KMS-11 (cell line): ENCODE measurements at regions not wholly inside any gene's neighbourhood (a gene's known extent, or its start where the extent isn't known, plus 50 kb on each side); places are given as distances from the start of the nearest gene placed in this dataset.

ENCODE experiments used
- H2AFZ ChIP-seq: fragments of 200-600 bp; sonication (generic); 2 replicates; pipeline ENCODE4 v1.6.1; 2016; ENCODE audit warnings: antibody characterized with exemption, mixed run types, low read depth
- H3K27ac ChIP-seq: fragments of 200-600 bp; sonication (generic); 2 replicates; pipeline ENCODE4 v1.6.1; 2016; ENCODE audit warnings: mild to moderate bottlenecking, mixed run types
- H3K27me3 ChIP-seq: fragments of 200-600 bp; sonication (generic); 2 replicates; pipeline ENCODE4 v1.6.1; 2017; ENCODE audit warnings: mild to moderate bottlenecking, low read depth, mixed run types, moderate library complexity; ENCODE audit not compliant: insufficient read depth
- H3K36me3 ChIP-seq: fragments of 200-600 bp; sonication (generic); 2 replicates; pipeline ENCODE4 v1.6.1; 2017; ENCODE audit warnings: mild to moderate bottlenecking, mixed run types; ENCODE audit not compliant: insufficient read depth
- H3K4me1 ChIP-seq: fragments of 200-600 bp; sonication (generic); 2 replicates; pipeline ENCODE4 v1.6.1; 2016; ENCODE audit warnings: mild to moderate bottlenecking, low read depth, mixed run types; ENCODE audit not compliant: poor library complexity, severe bottlenecking
- H3K4me2 ChIP-seq: fragments of 200-600 bp; sonication (generic); 2 replicates; pipeline ENCODE4 v1.7.0; 2016; ENCODE audit warnings: mild to moderate bottlenecking, mixed run types
- H3K4me3 ChIP-seq: fragments of 200-600 bp; sonication (generic); IDR thresholded peaks from 2 replicates; pipeline ENCODE4 v1.6.1; 2017; ENCODE audit warnings: low read depth, low read length, mixed read lengths; ENCODE audit not compliant: insufficient read depth
- H3K79me2 ChIP-seq: fragments of 200-600 bp; sonication (generic); 2 replicates; pipeline ENCODE4 v1.6.1; 2016; ENCODE audit warnings: low read depth, mixed run types; ENCODE audit not compliant: insufficient read depth
- H3K9ac ChIP-seq: fragments of 200-600 bp; sonication (generic); 2 replicates; pipeline ENCODE4 v1.6.1; 2016; ENCODE audit warnings: mild to moderate bottlenecking, mixed run types
- H4K20me1 ChIP-seq: fragments of 200-600 bp; sonication (generic); 2 replicates; pipeline ENCODE4 v1.6.1; 2016; ENCODE audit warnings: mild to moderate bottlenecking, mixed run types; ENCODE audit not compliant: insufficient read depth
- TF ChIP-seq, protein P1 (sequence below): fragments of 200-600 bp; sonication (generic); conservative IDR thresholded peaks from 2 replicates; pipeline ENCODE4 v1.6.1; 2017; ENCODE audit warnings: low read depth, mild to moderate bottlenecking, antibody characterized with exemption, low read length, moderate library complexity, mixed read lengths

DNA sequence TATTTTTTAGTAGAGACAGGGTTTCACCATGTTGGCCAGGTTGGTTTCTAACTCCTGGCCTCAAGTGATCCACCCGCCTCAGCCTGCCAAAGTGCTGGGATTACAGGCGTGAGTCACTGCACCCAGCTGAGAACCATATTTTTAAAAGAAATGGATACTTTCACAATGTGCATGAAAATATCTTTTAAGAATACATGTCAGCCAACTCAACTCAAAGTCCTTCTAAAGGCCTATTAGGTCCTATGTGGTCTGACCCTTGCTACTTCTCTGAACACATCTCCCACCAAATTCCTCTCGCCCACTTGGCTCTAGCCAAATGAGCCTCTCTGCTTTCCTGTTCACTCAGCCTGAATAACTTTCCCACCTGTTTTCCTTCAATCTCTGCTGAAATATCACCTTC, 119.6 kb downstream of the MTX2 start:
- no peak overlapping the region for H3K4me3 ChIP-seq
- no peaks in the 10 kb centered on the region for H3K79me2 ChIP-seq
- H3K27ac ChIP-seq = no peak overlapping the region
- no peaks in the 10 kb centered on the region for H3K4me1 ChIP-seq
- no peak overlapping the region for H3K4me2 ChIP-seq
- no peaks in the 10 kb centered on the region for H3K36me3 ChIP-seq
- H3K27me3 ChIP-seq = no peaks in the 10 kb centered on the region
- no peak overlapping the region for H3K9ac ChIP-seq
- H2AFZ ChIP-seq = no peak overlapping the region
- TF ChIP-seq, protein P1, sequence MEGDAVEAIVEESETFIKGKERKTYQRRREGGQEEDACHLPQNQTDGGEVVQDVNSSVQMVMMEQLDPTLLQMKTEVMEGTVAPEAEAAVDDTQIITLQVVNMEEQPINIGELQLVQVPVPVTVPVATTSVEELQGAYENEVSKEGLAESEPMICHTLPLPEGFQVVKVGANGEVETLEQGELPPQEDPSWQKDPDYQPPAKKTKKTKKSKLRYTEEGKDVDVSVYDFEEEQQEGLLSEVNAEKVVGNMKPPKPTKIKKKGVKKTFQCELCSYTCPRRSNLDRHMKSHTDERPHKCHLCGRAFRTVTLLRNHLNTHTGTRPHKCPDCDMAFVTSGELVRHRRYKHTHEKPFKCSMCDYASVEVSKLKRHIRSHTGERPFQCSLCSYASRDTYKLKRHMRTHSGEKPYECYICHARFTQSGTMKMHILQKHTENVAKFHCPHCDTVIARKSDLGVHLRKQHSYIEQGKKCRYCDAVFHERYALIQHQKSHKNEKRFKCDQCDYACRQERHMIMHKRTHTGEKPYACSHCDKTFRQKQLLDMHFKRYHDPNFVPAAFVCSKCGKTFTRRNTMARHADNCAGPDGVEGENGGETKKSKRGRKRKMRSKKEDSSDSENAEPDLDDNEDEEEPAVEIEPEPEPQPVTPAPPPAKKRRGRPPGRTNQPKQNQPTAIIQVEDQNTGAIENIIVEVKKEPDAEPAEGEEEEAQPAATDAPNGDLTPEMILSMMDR = no peak
- H4K20me1 ChIP-seq = no peaks in the 10 kb centered on the region

DNA sequence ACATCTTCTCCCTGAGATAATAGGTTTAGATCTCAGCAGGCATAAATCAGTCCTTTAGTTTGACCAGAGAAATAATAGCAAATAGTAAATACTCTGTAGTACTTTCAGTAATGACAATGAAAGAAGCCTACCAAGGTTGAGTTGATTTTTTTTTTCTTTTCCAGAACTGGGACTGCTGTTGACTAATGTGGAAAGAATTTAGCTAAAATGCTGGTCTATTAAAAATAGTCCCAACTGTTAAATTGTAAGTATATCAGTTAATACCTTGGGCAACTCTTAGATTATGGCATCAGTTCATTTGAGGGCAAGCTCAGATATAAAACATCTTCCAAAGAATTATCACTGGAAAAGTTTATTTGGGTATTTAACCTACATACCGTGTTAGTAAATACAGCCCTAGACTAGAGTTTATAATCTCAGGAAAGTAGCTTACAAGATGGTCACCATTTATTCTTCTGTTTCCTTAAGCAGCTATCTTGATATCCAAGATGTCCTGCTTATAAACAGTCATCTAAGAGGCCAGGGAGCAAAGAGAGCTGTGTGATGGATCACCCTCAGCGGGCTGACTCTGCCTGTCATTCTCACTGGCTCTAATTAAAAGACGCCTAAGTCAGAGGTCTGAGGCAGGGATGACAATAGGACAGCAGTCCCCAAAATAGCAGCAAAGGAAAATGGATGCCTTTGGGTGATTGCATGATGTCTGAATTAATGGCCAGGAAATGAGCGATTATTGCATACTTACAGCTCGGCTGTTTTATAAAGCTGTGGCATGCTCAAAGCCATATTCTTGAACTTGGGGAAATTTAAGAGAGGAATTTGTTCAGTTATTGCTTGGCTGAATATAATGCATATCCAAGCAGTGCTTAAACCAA, 121.3 kb downstream of the MTX2 start:
- no peak overlapping the region for H3K27ac ChIP-seq
- no peak overlapping the region for H3K9ac ChIP-seq
- no peaks in the 10 kb centered on the region for H4K20me1 ChIP-seq
- no peak overlapping the region for H3K4me3 ChIP-seq
- no peaks in the 10 kb centered on the region for H3K27me3 ChIP-seq
- H2AFZ ChIP-seq = no peak overlapping the region
- no peaks in the 10 kb centered on the region for H3K79me2 ChIP-seq
- TF ChIP-seq, protein P1 = no peak
- no peaks in the 10 kb centered on the region for H3K36me3 ChIP-seq
- no peak overlapping the region for H3K4me2 ChIP-seq
- no peaks in the 10 kb centered on the region for H3K4me1 ChIP-seq

DNA sequence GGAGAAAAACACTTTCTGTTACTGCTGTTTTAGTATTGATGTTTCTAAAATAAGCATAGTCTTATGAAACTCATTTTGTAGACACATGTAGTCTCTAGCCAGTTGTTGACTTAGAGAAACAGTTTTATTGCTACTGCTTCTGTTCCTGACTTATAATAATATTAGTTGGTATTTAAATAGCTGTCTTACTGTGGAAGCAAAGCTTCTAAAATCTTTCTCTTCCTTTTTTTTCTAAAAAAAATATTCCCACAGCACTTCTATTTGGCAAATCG, 121.8 kb downstream of the MTX2 start:
- Histone ChIP-seq H3K4me3 (no peak overlapping the region), H3K27ac (no peak overlapping the region), H4K20me1 (no peaks in the 10 kb centered on the region), H3K79me2 (no peaks in the 10 kb centered on the region), H3K4me2 (no peak overlapping the region), H3K9ac (no peak overlapping the region), H2AFZ (no peak overlapping the region), H3K36me3 (no peaks in the 10 kb centered on the region), H3K4me1 (no peaks in the 10 kb centered on the region), H3K27me3 (no peaks in the 10 kb centered on the region)
- TF ChIP-seq, protein P1 = no peak

DNA sequence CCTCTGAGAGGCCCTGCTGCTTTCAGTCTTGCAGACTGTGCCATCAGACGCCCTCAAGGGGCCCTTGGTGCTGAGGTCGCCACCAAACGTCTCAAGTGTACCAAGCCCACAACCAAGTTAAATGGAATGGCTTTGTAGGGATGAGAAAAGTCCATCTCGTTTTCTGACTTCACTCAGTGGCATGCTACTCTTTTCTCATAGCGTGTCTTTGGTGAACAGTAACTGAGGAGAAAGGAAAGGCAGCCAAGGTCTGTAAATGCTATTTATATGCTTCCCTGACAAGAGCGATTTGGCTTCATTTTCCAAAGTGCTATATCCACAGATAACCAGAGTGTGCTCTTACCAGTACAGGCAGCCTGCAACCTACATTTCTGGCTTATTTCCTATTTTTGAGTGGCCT, 123.0 kb downstream of the MTX2 start:
- H3K27me3 ChIP-seq = no peaks in the 10 kb centered on the region
- H3K4me1 ChIP-seq = no peaks in the 10 kb centered on the region
- H3K79me2 ChIP-seq = no peaks in the 10 kb centered on the region
- no peak overlapping the region for H3K4me3 ChIP-seq
- H3K36me3 ChIP-seq = no peaks in the 10 kb centered on the region
- no peak overlapping the region for H2AFZ ChIP-seq
- H3K27ac ChIP-seq = no peak overlapping the region
- H3K4me2 ChIP-seq = no peak overlapping the region
- no peaks in the 10 kb centered on the region for H4K20me1 ChIP-seq
- TF ChIP-seq, protein P1 = no peak
- no peak overlapping the region for H3K9ac ChIP-seq
